Astrocyte of the hippocampus (primary cell): ENCODE measurements at regions not wholly inside any gene's neighbourhood (a gene's known extent, or its start where the extent isn't known, plus 50 kb on each side); places are given as distances from the start of the nearest gene placed in this dataset.

Experiments used
- DNase-seq: peaks from one replicate; pipeline ENCODE4 v3.0.0; 2011; ENCODE audit warnings: low read depth, low spot score

DNA sequence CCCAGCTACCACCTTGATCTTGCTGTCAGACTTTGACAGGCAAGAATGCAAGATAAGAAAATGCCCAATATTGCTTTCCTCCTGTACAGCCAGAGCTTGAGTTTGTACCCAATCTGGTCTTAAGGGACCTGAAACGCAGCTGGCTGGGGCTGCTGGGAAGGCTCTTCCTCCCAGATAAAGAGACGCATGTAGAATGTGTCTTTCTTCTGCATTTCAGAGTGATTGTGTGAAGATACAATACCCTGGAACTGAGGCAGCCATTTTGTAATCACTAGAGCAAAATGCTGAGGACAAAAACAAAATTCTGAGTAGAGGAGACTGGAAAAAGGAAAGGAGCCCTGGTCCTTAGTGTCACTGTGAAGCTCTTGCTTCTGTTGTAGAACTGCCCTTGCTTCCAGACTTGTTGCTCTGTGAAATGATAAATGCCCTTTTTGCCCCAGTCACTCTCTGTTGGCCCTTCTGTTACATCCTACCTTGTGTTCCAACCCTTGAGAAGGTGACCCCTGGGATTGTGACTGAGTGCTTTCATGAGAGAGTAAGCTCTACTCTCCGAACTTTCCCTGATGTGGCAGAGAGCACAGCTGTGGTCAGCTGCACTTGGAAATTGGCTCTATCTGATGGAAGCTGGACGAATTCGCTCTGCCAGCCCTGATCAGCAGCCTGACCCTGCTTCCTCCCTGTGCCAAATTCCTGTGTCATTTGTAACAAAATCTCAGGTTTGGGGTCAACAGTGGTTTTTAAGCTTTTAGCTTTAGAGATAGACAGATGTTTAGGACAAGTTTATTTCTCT is 137.4 kb upstream of the RBMS1 start:
- no peak for DNase-seq

DNA sequence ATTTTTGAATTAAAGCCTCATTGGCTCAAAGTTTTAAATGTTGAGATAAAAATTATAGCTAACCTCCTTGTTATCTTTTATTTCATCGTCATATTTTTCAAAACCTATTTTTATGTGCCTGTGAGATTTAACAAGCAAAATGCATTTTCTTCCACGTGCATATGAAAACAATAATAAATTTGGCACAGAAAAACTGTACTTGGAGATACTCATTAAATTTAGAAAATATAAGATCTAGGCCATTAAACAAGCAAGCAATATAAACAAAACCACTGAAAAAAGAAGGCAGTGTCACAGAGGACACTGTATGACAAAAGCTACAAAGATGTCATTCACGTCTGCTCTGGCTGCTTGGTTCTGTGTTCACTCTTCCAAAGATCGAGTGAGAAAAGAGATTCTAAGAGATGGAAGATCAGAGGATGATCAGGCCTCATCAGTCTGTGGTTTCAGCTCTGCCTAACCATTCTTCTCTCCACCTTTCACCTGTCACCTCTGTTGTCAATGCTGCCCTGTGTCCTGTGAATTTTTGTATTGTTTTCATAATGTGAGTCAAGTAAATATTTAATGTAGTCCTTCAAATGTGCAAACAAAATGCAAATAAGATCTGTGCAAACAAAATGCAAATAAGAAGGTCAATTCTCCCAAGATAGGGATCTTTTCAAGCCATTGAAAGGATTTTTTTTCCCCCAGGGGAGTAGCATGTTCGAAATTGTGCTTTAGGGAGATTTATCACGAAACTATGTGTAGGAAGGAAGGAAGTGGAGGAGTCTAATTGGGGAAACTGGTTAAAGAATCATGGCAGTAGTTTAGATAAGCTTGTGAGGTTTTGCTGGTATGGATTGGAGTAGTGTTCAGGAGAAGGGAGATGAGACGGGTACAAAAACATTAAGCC is 138.7 kb upstream of the RBMS1 start:
- DNase-seq = no peak

DNA sequence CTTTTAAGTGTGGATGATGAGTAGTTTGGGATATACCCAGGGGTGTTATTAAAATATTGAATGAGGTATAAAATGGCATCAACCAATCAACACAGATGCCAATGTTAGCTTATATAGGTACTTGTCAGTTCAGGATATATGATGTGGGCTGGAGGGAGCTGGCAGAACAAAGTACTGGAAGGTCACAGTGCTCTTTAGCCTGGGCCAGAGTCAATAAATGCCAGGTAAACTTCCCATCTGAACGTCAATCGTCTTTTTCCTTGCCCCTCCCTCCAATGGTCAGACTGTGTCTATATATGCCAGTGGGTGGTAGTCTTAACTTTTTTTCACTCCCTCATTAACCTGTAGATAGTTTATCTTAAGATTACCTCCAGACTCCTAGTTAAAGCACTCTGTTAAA is 140.8 kb upstream of the RBMS1 start:
- DNase-seq = no peak

DNA sequence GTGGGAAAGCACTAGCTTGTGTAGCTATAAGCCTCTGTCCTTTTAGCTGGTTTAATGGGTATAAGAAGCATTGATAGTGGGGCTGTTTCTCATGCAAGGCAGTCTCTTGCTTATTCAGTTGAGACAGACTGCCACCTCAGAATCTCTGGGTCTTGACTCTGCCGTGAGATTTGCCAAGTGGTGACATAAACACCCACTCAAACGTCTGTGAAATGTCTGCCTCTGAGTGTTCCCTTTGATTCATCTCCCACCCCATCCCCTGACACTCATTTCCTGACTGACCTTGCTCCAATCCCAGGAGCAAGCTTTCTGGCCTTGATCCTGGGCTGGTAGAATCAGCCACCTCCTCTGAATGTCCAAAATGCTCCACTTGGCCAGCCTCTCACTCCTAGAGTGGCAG is 141.9 kb upstream of the RBMS1 start:
- peak; percentile 32 for DNase-seq

DNA sequence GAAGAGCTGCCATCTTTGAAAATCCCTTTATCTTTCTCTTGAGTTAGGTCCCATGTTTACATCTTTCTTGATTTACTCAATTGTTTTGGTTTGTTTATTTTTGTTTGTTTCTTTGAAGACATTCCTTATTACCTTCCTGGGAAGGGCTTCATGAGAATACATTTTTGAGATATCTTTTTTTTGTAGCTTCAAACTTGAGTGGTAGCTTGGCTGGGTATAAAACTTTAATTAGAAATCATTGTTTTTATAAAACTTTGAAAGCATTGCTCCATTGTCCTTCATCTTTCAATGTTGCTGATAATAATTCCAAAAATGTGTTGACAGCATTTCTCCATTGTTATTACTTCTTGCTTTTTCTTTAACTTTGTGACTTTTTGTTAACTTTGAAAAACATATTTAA is 145.9 kb upstream of the RBMS1 start:
- DNase-seq = no peak

DNA sequence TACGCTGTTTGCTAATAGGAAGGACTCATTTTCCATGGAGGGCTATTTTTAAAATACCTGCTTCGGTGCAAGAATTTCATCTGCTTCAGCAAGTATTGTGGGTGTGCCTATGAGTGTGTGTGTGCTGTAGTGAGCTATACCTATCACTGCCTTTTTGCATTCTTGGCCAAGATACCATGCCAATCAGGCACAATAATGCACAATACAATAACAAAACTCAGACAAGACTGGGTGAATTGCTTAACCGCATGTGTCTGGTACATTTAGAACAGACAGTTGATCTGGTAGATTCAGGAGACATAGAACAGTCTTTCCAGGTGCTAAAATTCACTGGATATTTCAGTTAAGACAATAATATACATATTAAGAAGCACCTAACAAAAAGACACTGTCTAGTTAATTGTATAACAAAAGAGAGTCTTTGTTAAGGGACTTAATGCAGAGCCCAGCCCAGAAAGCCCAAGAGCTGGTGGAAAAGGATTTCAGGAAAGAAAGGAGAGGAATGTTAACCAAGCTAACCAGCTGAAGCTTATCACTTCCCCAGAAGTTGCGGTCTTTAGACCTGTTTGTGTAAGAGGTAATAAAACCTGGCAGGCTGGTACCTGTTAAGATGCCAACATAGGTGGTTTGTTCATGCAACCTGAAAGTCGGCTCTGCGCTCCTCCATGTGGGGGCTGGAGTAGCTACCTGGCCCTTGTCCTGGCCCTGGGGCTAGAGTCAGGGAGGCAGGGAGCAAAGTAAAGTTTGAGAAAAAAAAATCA is 153.3 kb upstream of the RBMS1 start:
- DNase-seq = no peak

DNA sequence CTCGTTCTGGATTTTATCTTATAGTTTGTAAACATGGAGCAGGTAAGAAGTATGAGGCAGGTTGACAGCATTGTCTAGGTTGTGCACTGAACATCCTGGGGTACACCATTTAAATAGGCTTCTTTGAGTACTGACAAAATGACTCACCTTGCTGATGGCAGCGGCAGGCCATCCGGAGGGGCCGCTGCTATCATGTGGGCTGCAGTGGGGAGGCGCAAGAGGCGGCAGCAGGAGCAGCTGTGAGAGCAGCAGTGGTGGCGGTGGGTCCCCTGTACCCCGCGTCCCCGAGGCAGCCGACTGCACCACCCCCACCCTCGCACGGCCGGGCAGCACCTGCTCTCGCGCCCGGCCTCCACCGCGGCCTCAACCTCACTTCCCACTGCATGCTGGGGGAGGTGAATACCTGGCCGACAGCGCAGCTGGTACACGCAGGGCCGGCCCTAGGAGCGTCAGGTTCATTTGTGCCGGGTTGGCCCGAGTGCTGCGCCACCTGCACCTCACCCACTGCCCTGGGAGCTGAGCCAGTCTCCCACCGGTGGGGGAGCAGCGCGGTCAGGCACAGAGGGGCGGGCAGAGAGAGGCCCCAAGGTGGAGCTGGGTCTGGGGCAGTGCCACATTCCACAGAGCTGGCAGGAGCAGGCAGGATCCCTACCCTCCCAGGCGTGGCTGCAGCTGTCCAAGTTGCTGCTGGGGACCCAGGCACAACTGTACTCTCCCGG is 154.5 kb upstream of the RBMS1 start:
- DNase-seq = no peak

DNA sequence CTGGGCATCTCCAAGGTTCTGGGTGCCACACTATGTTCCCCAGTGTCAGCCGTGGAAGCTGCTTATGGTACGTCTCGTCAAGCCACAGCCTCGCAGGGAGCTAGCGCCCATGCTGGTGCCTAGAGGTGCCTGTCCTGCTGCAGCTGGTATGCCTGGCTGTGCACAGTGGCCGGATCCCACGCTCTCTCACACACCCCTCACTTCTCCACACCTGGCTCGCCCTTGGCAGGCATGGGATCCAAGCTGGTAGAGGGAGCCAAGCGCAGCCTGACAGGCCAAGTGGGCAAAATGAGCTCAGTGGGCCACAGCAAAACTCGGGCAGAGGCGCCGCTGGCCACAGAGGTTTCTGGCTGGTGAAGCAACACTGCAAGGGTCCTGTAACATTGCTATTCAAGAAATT is 156.1 kb upstream of the RBMS1 start:
- no peak for DNase-seq

DNA sequence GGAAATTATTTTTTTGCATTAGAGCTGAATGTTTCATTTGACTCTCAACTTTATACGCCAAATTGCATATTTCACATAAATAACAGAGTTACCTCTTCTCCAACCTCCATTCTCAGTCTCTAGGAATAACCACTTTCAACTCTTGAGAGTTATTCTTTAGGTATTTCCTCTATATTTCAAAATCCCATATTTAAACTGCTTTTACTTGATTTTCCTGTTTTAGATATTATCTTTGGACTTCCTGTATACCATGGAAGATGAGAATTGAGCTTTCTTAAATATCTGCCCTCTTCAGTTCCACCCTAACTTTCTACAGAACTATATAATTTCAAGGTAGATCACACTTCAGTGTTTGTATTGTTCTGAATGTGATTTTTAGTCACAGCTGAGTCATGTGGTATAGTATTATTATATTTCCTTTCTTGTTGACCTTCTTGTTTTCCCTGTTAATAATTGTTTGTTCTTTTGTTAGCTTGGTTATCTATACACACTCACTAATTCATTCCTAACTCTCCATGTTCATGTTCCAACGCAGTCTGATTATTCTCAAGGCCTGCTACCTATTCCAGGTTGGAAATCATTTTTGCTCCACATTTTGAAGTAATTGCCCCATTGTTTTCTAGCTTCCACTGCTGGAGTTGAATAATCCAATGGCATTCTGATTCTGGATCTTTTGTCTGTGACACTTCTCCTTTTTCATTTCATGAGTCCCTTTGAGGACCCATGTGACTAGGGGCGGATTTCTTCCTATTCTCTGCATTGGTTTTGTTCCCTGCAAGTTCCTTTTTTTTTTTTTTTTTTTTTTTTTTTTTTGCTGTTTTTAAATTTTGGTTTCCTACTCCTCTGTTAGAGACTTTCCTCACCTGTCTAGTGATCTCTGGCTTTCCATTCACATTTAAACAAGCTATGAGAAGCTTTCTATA is 156.8 kb upstream of the RBMS1 start:
- no peak for DNase-seq

DNA sequence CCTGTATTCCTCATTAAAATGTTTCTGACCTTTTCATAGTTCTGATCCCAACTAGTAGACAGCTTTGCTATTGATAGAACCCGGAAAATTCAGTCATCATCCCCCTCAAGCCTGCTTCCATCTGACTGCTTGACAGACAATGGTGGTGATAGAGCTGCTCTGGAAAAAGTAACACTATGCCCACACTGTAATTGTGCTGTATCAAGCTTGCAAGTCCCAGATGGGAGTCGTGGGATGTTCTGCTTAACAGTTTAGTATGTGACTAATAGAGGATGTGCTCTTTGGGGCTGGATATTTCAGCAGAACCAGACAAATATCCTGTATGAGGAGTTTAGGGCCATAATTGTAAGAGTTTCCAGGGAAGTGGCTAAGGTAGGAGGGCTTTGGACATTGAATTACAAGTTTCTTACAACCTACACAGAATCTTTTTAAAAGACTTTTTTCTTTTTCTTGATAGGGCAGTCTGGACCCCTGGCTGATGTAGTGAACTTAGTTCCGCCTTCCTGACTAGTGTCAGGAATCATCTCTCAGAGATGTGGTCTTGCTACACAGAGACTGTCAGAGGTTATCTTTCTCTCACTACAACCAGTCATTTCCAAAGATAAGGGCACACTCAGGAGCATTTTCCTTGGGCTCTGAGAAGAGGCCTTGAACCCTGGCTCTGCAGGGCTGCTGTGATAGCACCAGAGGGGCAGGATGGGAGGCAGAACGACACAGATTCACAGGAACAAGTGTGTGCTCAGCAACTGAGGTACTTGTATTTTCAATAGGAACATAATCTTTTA is 158.0 kb upstream of the RBMS1 start:
- no peak for DNase-seq

DNA sequence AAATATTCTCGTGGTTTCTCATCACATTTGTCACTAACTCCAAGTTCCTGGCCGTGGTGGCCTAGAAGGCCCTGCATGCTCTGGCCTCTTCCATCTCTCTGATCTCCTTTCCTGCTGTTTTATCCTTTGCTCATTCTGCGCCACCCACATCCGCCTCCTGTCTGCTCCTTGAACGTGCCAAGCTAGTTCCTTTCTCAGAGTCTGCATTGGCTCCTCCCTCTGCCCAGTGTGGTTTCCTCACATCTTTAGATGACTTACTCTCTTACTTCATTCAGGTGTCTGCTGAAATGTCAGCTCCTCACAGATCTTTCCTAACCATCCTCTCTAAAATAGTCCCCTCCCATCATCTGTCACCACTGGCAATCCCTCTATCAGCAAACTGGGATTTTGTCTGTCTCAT is 158.6 kb upstream of the RBMS1 start:
- no peak for DNase-seq

DNA sequence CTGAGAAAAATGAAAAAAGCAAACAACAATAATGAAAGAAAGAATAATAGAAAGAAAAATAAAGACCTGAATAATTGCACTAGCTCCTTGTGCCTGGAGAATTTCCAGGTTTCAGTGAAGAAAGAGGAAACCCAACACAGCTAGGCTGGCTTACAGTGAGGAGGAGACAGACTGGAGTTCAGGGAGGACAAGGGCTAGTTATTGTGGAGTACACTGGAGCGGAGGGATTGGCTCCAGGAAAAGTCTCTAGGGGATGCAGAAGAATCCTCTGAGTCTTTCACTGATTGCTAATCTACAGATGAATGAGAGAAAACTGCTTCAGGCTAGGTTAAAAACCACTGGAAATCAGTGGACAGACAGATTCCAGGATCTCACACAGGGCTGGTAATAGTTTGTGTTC is 163.6 kb upstream of the RBMS1 start:
- no peak for DNase-seq

DNA sequence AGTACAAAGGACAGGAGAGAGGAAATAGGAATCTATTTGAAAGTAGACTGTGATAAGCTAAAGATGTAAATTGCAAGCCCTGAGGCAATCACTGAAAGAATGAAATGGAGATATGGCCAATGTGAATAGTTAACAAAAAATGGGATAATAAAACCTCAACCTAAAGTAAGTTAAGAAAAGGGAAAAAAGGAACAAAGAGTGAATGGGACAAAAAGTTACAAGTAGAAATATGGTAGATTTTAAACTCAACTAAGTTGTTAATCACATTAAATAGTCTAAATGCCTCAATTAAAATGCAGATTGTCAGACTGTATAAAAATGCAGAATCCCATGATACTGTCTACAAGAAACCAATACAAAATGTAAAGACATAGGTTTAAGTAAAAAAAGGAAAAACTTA is 165.2 kb upstream of the RBMS1 start:
- no peak for DNase-seq

DNA sequence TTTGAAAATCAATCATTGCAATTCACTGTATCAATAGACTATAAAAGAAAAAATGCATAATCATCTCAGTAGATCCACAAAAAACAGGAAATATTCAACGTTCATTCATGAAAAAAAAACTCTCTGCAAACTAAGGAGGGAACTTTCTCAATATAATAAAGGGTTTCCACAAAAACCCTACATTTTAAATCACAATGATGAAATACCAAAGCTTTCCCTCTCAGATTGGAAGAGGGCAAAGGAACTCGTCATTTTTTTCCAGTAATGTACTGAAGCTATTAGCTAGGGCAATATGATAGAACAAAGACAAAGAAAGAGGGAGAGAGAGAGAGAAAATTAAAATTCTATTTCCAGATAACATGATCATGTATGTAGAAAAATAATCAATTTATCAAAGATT is 167.1 kb upstream of the RBMS1 start:
- DNase-seq = no peak

DNA sequence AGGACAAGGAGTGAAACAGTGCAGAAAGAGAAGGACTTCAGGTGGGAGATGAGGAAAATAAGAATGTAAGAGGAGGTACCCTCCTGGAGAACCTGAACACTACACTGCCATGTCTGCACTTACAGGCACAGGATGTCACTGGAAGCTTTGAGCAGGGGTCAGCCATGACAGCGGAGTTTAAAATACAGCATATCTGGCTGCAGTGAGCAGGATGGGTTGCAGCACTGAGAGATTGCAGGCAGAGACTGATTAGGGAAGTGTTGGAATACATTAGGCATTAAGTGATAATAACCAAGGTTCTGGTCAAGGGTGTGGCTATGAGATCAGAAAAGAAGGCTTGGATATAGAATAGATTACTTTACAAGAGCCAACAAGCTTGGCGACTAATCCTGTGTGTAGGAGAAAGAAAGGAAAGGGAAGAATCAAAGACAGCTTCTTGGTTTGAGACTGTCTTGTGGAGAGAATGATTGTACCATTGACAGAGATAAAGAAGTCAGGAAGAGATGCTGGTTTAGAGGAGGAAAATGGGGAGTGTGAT is 171.1 kb upstream of the RBMS1 start:
- no peak for DNase-seq

DNA sequence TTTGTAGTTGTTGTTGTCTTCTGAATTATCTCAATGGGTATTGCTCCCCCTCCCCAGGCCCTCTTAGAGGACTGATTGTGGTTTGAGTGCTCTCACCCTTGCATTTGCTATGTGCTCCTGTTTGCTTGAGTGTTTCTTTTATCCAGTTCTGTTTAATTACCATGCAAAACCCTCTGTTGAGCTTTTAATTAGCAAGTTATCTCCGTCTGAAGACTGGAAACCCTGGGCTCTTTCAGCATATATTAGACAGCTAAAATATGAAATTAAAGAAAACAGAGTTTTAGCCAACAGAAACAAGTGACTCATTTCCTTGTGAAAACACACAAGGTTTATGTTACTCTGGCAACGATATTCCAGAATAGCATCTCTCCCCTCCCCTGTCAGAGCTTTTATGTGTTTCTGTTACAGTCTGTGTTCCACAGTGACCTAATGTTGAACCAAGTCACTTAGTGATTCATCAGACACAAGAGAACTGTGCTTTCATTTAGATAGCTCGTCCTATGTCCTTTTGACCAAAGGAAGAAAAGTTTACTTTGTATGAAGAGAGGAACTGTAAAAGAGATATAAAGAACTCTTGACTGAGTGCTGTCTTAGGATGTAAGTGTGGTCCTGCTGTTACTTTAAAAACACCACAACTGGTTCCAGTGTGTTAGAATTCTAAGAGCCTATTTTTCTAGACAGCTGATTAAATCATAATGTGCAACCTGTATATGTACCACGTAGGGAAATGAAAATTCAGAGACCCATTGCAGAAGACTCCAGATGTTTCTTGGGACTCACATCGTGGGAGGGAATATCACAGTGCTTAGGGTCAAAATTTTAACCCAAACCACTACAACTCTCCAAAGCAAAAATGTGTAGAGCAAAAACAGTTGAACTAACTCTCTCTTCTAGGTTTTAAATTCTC is 172.8 kb upstream of the RBMS1 start:
- peak; percentile 93 for DNase-seq

DNA sequence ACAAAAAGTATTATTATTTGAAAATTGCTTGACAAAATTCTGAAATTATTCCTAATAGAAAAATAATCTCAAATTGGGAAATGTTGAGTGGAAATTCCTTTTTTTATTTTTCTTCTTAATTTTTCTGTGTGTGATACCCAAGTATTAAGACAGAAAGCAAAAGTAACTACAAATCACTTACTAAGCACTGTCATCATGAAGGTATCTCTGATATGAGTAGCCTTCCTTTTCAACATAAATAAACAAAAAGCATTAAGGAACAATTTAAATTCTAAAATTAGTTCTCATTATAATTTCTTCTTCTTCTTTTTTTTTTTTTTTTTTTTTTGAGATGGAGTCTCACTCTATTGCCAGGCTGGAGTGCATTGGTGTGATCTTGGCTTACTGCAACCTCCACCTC is 174.2 kb upstream of the RBMS1 start:
- DNase-seq = no peak

DNA sequence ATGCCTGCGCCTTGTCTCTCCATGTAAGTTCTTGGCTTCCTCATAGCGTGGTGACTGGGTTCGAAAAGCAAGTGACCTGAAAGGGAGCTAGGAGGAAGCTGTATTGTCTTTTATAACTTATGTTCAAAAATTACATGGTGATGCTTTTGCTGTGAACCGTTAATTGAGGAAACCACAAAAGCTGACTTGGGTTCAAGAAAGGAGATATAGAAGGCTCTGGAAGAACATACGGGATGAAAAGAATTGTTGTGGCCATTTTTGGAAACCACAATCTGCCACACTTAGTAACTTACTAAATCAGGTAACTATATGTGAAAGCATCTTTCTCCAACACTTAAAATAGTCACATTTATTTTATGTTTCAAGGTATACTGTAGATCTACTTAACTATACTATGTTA is 177.0 kb upstream of the RBMS1 start:
- DNase-seq = no peak
